CD4-positive, CD25-positive, alpha-beta regulatory T cell (primary cell): ENCODE measurements at regions not wholly inside any gene's neighbourhood (a gene's known extent, or its start where the extent isn't known, plus 50 kb on each side); places are given as distances from the start of the nearest gene placed in this dataset.
A peak's percentile ranks its signal among the peaks of the same experiment; 100 is the strongest.

Experiments
- ATAC-seq, 2 donors: fragments of 150-1000 bp; cut with Tn5 transposase; one replicate each; pipeline ENCODE4 v1.10.0; 2021; ENCODE audit warnings: low read depth in 2 of 2, moderate number of reproducible peaks in 2 of 2, moderate library complexity in 1 of 2
- DNase-seq, 3 donors: peaks; one replicate each; pipeline versions ENCODE4 v3.0.0 to v3.0.0-alpha.2; 2012 to 2022; ENCODE audit warnings: mixed read lengths in 1 of 3
- H3K27ac ChIP-seq: one replicate; pipeline ENCODE4 v1.7.0; 2013; ENCODE audit warnings: mild to moderate bottlenecking, low read length; ENCODE audit not compliant: insufficient read depth, poor library complexity, severe bottlenecking
- H3K27me3 ChIP-seq: one replicate; pipeline ENCODE4 v1.7.0; 2013; ENCODE audit warnings: low read length; ENCODE audit not compliant: control insufficient read depth, insufficient read depth
- H3K36me3 ChIP-seq: one replicate; pipeline ENCODE4 v1.7.0; 2013; ENCODE audit warnings: mild to moderate bottlenecking, low read length, moderate library complexity; ENCODE audit not compliant: control insufficient read depth, insufficient read depth
- H3K4me1 ChIP-seq: 2 replicates; pipeline ENCODE4 v1.7.0; 2013; ENCODE audit warnings: mild to moderate bottlenecking, low read length; ENCODE audit not compliant: insufficient read depth, control insufficient read depth, poor library complexity, severe bottlenecking
- H3K4me3 ChIP-seq: one replicate; pipeline ENCODE4 v1.7.0; 2013; ENCODE audit warnings: low read depth, mild to moderate bottlenecking, low read length, moderate library complexity
- H3K9me3 ChIP-seq, 2 experiments: 1 replicate in 1 of 2; 2 replicates in 1 of 2; pipeline ENCODE4 v1.7.0; 2013; ENCODE audit warnings: low read length in 2 of 2, mild to moderate bottlenecking in 1 of 2, moderate library complexity in 1 of 2; ENCODE audit not compliant: control insufficient read depth in 2 of 2
- H3K27ac Mint-ChIP-seq, 3 donors: one replicate each; pipeline ENCODE4 v1.8.0; 2020 to 2022; ENCODE audit warnings: mild to moderate bottlenecking in 3 of 3, mixed read lengths in 3 of 3, moderate library complexity in 2 of 3
- H3K27me3 Mint-ChIP-seq: one replicate; pipeline ENCODE4 v1.8.0; 2022; ENCODE audit warnings: mild to moderate bottlenecking, mixed read lengths
- H3K36me3 Mint-ChIP-seq: one replicate; pipeline ENCODE4 v1.8.0; 2020; ENCODE audit warnings: mixed read lengths
- H3K4me1 Mint-ChIP-seq, 4 donors: one replicate each; pipeline ENCODE4 v1.8.0; 2020 to 2022; ENCODE audit warnings: mixed read lengths in 4 of 4, mild to moderate bottlenecking in 1 of 4
- H3K4me3 Mint-ChIP-seq, 4 donors: one replicate each; pipeline ENCODE4 v1.8.0; 2020 to 2022; ENCODE audit warnings: mild to moderate bottlenecking in 4 of 4, mixed read lengths in 4 of 4, moderate library complexity in 3 of 4
- H3K9me3 Mint-ChIP-seq, 7 donors: one replicate each; pipeline ENCODE4 v1.8.0; 2020 to 2022; ENCODE audit warnings: mixed read lengths in 7 of 7, mild to moderate bottlenecking in 3 of 7, moderate library complexity in 2 of 7

GRCh38 chr5:148012801-148013200, 51.0 kb upstream of the SPINK5 start:
- Mint-ChIP-seq H3K36me3 (no peaks in the 10 kb centered on the region), H3K27me3 (no peaks in the 10 kb centered on the region), H3K4me1 (no peaks in the 10 kb centered on the region), H3K9me3 (peaks cover 0 to 5% (median 0%) of the 10 kb centered on the region in 7 donors), H3K4me3 (no peak overlapping the region), H3K27ac (no peak overlapping the region)
- H3K27ac ChIP-seq: no peak overlapping the region
- no peaks in the 10 kb centered on the region for H3K4me1 ChIP-seq
- peaks cover 0 to 3% of the 10 kb centered on the region in 2 experiments for H3K9me3 ChIP-seq
- DNase-seq: no peak
- H3K27me3 ChIP-seq: no peaks in the 10 kb centered on the region
- H3K36me3 ChIP-seq: no peaks in the 10 kb centered on the region
- ATAC-seq: no peak
- H3K4me3 ChIP-seq: no peak overlapping the region

- no peaks in the 10 kb centered on the region for H3K4me1 ChIP-seq
- no peak for DNase-seq
- H3K9me3 Mint-ChIP-seq: peaks cover 0 to 5% (median 1%) of the 10 kb centered on the region in 7 donors
- H3K4me3 Mint-ChIP-seq: no peak overlapping the region
- H3K27ac ChIP-seq: no peak overlapping the region
- H3K27me3 Mint-ChIP-seq: no peaks in the 10 kb centered on the region
- peaks cover 0 to 3% of the 10 kb centered on the region in 2 experiments for H3K9me3 ChIP-seq
- H3K4me3 ChIP-seq: no peak overlapping the region
- no peak overlapping the region for H3K27ac Mint-ChIP-seq
- no peak for ATAC-seq
- H3K36me3 ChIP-seq: no peaks in the 10 kb centered on the region
- no peaks in the 10 kb centered on the region for H3K36me3 Mint-ChIP-seq
- no peaks in the 10 kb centered on the region for H3K4me1 Mint-ChIP-seq
- H3K27me3 ChIP-seq: no peaks in the 10 kb centered on the region
Observed at GRCh38 chr5:148011398-148012137, 52.2 kb upstream of the SPINK5 start.

GRCh38 chr5:148005788-148006520, 57.8 kb upstream of the SPINK5 start:
- Histone ChIP-seq H3K4me3 (no peak overlapping the region), H3K27me3 (no peaks in the 10 kb centered on the region), H3K4me1 (no peaks in the 10 kb centered on the region), H3K9me3 (peaks cover 3 to 13% of the 10 kb centered on the region in 2 experiments), H3K36me3 (no peaks in the 10 kb centered on the region), H3K27ac (no peak overlapping the region)
- no peak for ATAC-seq
- peak in 1 of 3 donors; percentile 3 for DNase-seq
- Mint-ChIP-seq H3K4me1 (no peaks in the 10 kb centered on the region), H3K4me3 (no peak overlapping the region), H3K27me3 (no peaks in the 10 kb centered on the region), H3K27ac (no peak overlapping the region), H3K9me3 (peaks cover 0 to 19% (median 7%) of the 10 kb centered on the region in 7 donors), H3K36me3 (no peaks in the 10 kb centered on the region)

DNA sequence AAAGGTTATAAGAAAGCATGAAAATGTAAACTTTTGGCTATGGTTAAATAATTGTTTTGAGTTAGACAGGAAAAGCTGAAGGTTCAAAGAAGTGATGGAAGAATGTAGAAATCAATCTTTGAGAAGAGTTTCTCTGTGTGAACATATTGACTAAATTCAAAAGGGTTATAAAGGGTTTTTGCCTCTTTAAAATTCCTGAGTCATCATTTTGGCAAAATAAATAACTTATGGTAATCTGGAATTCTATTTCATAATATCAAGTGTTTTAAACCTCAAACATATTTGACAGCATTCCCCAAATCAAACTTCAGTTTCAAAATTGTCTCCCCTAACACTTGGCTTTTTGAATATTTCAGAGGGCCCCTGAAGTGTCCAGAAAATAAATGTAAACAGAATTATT, 60.6 kb upstream of the SPINK5 start:
- DNase-seq (no peak), ATAC-seq (no peak)
- no peaks in the 10 kb centered on the region for H3K27me3 ChIP-seq
- no peaks in the 10 kb centered on the region for H3K27me3 Mint-ChIP-seq
- no peaks in the 10 kb centered on the region for H3K4me1 ChIP-seq
- no peaks in the 10 kb centered on the region for H3K4me1 Mint-ChIP-seq
- no peaks in the 10 kb centered on the region for H3K36me3 Mint-ChIP-seq
- no peak overlapping the region for H3K27ac Mint-ChIP-seq
- H3K4me3 Mint-ChIP-seq: no peak overlapping the region
- no peaks in the 10 kb centered on the region for H3K36me3 ChIP-seq
- H3K9me3 ChIP-seq: peaks cover 7 to 13% of the 10 kb centered on the region in 2 experiments
- peaks cover 0 to 30% (median 12%) of the 10 kb centered on the region in 7 donors for H3K9me3 Mint-ChIP-seq
- no peak overlapping the region for H3K27ac ChIP-seq
- no peak overlapping the region for H3K4me3 ChIP-seq

DNA sequence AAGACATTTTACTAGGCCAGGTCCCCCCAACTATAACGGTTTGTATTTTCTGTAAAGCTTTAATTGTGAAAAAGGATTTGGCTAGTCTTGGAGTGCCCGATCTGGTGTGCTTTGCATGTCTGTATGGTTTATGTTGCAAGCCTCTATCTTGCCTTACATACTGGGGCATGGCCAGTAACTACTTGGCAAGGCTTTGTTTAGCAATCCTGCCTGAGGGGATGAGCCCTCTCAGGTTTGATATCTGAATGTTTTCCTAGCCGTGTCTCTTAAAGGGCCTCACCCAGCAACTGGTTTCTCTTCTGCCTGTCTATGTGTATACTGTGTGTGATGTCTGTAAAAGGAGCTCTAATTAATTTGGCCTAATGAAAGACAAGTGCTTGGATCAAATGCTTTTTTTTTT, 61.3 kb upstream of the SPINK5 start:
- Histone ChIP-seq H3K4me3 (no peak overlapping the region), H3K4me1 (no peaks in the 10 kb centered on the region), H3K9me3 (peaks cover 7 to 13% of the 10 kb centered on the region in 2 experiments), H3K27me3 (no peaks in the 10 kb centered on the region), H3K36me3 (no peaks in the 10 kb centered on the region), H3K27ac (no peak overlapping the region)
- no peak overlapping the region for H3K27ac Mint-ChIP-seq
- no peak overlapping the region for H3K4me3 Mint-ChIP-seq
- ATAC-seq (no peak), DNase-seq (no peak)
- no peaks in the 10 kb centered on the region for H3K36me3 Mint-ChIP-seq
- H3K4me1 Mint-ChIP-seq: no peaks in the 10 kb centered on the region
- H3K9me3 Mint-ChIP-seq: peaks cover 0 to 30% (median 12%) of the 10 kb centered on the region in 7 donors
- H3K27me3 Mint-ChIP-seq: no peaks in the 10 kb centered on the region

DNA sequence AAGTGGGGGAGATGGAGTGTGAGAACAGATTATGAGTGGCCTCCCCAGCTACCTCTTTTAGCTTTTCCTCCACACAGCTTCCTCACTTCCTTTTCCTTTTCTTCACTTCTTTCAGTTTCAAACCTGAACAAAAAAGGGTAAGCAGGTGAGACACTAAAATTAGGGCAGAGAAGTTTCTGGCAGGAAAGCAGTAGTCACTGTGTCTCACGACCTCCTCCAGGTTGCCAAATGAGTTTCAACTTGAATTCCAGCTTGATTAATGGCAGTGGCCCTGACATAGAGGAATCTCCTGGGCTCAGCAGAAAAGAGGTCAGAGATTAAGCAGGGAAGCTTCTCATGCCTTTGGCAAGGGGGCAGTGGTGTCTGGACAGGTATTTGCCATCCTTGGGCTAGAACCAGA, 63.7 kb upstream of the SPINK5 start:
- Mint-ChIP-seq H3K27me3 (no peaks in the 10 kb centered on the region), H3K9me3 (peaks cover 1 to 26% (median 12%) of the 10 kb centered on the region in 7 donors)
- no peak overlapping the region for H3K27ac ChIP-seq

GRCh38 chr5:147998704-147999103, 65.1 kb upstream of the SPINK5 start:
- H3K9me3 ChIP-seq: peaks cover 7 to 13% of the 10 kb centered on the region in 2 experiments
- ATAC-seq: no peak
- no peaks in the 10 kb centered on the region for H3K4me1 ChIP-seq
- H3K4me3 ChIP-seq: no peak overlapping the region
- Mint-ChIP-seq H3K4me1 (no peaks in the 10 kb centered on the region), H3K27me3 (no peaks in the 10 kb centered on the region), H3K4me3 (no peak overlapping the region), H3K27ac (no peak overlapping the region), H3K9me3 (peaks cover 1 to 26% (median 12%) of the 10 kb centered on the region in 7 donors), H3K36me3 (no peaks in the 10 kb centered on the region)
- no peaks in the 10 kb centered on the region for H3K36me3 ChIP-seq
- no peak for DNase-seq
- H3K27ac ChIP-seq: no peak overlapping the region
- no peaks in the 10 kb centered on the region for H3K27me3 ChIP-seq

More for the DNA sequence above, 63.7 kb upstream of the SPINK5 start:
- Histone ChIP-seq H3K4me1 (no peaks in the 10 kb centered on the region), H3K36me3 (no peaks in the 10 kb centered on the region), H3K27me3 (no peaks in the 10 kb centered on the region), H3K4me3 (no peak overlapping the region), H3K9me3 (peaks cover 7 to 13% of the 10 kb centered on the region in 2 experiments)
- Mint-ChIP-seq H3K27ac (no peak overlapping the region), H3K4me1 (no peaks in the 10 kb centered on the region), H3K4me3 (no peak overlapping the region), H3K36me3 (no peaks in the 10 kb centered on the region)
- no peak for ATAC-seq
- DNase-seq: no peak
